DMS114 treated with DMSO at 0.1 percent for 48 hours (cell line): ENCODE measurements at regions not wholly inside any gene's neighbourhood (a gene's known extent, or its start where the extent isn't known, plus 50 kb on each side); places are given as distances from the start of the nearest gene placed in this dataset.
"Not testable (repeated sequence)": the region's sequence is repeated elsewhere in the genome, so short reads cannot be mapped to it uniquely, and the experiment has no call there.

Experiments
- DNase-seq: peaks from one replicate; lab custom pipeline; 2025; ENCODE audit not compliant: unreplicated experiment; lab: John Stamatoyannopoulos, UW

- DNase-seq, result no peak
These were observed 198.1 kb downstream of the SLC38A4 start for GRCh38 chr12:46627686-46628085.

GRCh38 chr12:46619474-46619873 lies 206.3 kb downstream of the SLC38A4 start:
- not testable (repeated sequence) for DNase-seq

GRCh38 chr12:46617737-46618136 lies 208.1 kb downstream of the SLC38A4 start:
- DNase-seq, result not testable (repeated sequence)

- no peak for DNase-seq
These were observed 208.6 kb downstream of the SLC38A4 start for GRCh38 chr12:46617167-46617566.

- DNase-seq, result no peak
These were observed 215.0 kb downstream of the SLC38A4 start for GRCh38 chr12:46610754-46611153.

- no peak for DNase-seq
These were observed 216.1 kb downstream of the SLC38A4 start for GRCh38 chr12:46609674-46610073.

- no peak for DNase-seq
These were observed 216.5 kb downstream of the SLC38A4 start for GRCh38 chr12:46609273-46609623.

- DNase-seq, result no peak
These were observed 217.1 kb downstream of the SLC38A4 start for GRCh38 chr12:46608431-46609272.

GRCh38 chr12:46604684-46605083 lies 221.1 kb downstream of the SLC38A4 start:
- no peak for DNase-seq

- no peak for DNase-seq
These were observed 221.9 kb downstream of the SLC38A4 start for GRCh38 chr12:46603776-46604456.

GRCh38 chr12:46602474-46602873 lies 223.3 kb downstream of the SLC38A4 start:
- DNase-seq, result no peak

GRCh38 chr12:46590991-46591703 lies 218.6 kb upstream of the SLC38A2 start:
- DNase-seq, result no peak

- DNase-seq, result no peak
These were observed 213.5 kb upstream of the SLC38A2 start for GRCh38 chr12:46585854-46586621.

- DNase-seq, result not testable (repeated sequence)
These were observed 211.5 kb upstream of the SLC38A2 start for GRCh38 chr12:46584098-46584497.

- DNase-seq, result not testable (repeated sequence)
These were observed 209.4 kb upstream of the SLC38A2 start for GRCh38 chr12:46581990-46582389.

GRCh38 chr12:46580445-46580844 lies 207.9 kb upstream of the SLC38A2 start:
- no peak for DNase-seq

- no peak for DNase-seq
These were observed 206.9 kb upstream of the SLC38A2 start for GRCh38 chr12:46579474-46579873.

- no peak for DNase-seq
These were observed 205.8 kb upstream of the SLC38A2 start for GRCh38 chr12:46578190-46578982.

GRCh38 chr12:46577063-46577776 lies 204.6 kb upstream of the SLC38A2 start:
- no peak for DNase-seq

GRCh38 chr12:46574847-46575246 lies 202.3 kb upstream of the SLC38A2 start:
- DNase-seq, result no peak
